ENCODE measurements at regions not wholly inside any gene's neighbourhood (a gene's known extent, or its start where the extent isn't known, plus 50 kb on each side); places are given as distances from the start of the nearest gene placed in this dataset.

DNA sequence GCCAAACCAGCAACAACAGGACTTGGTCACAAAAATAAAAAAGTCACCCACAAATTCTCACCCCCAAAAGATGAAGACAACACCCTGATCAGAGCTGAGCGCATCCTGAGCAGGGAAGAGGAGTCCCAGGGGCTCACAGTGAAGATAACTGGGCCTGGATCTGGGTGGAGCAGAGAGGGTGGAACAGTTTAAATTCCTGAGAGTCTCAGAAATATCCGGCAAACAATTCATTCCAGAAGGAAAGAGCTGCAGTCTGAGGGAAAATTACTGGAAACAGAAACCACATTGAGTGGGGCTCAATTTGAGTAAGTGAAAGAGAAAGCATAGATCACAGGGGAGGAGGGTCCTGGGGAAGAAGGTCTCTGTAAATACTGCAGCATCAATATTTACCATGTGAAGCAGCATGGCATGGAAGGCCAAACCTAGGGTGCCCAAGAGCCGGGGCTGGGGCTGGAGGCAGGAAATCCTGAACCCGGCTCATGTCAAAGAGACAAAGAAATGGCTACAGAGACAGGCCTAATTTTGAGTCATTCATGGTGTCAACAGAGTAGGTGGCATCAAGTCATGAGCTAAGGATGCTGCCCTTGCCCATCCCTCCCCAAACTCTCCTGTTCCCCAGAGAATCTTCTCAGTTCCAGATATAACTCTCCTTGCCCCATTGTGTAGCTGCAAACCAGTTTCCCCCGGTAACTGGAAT is 61.4 kb upstream of the ZBTB7C start:
- Histone ChIP-seq H3K9me2 (replicated peaks; ENCODE audit: control insufficient read depth, low read length) (no peaks in the 10 kb centered on the region), H3K36me3 (ENCODE audit: control insufficient read depth, low read length) (no peaks in the 10 kb centered on the region), H3K27ac (ENCODE audit: low read depth, low read length) (no peak overlapping the region), H3K4me2 (ENCODE audit: low read length) (no peak overlapping the region), H3K27me3 (ENCODE audit: control insufficient read depth, low read length) (peaks cover 29% of the 10 kb centered on the region), H3K4me3 (ENCODE audit: low read length) (no peak overlapping the region), H3K4me1 (ENCODE audit: control insufficient read depth, low read length) (no peaks in the 10 kb centered on the region), H3F3A (ENCODE audit: control insufficient read depth, insufficient read depth) (no peaks in the 10 kb centered on the region), H4K20me1 (ENCODE audit: control insufficient read depth, insufficient read depth, low read depth, low read length) (no peaks in the 10 kb centered on the region), H3K9me3 (ENCODE audit: control insufficient read depth, insufficient read depth, low read length) (no peaks in the 10 kb centered on the region), H3K79me2 (ENCODE audit: control insufficient read depth, low read length) (no peaks in the 10 kb centered on the region)
- TF ChIP-seq, protein P1, sequence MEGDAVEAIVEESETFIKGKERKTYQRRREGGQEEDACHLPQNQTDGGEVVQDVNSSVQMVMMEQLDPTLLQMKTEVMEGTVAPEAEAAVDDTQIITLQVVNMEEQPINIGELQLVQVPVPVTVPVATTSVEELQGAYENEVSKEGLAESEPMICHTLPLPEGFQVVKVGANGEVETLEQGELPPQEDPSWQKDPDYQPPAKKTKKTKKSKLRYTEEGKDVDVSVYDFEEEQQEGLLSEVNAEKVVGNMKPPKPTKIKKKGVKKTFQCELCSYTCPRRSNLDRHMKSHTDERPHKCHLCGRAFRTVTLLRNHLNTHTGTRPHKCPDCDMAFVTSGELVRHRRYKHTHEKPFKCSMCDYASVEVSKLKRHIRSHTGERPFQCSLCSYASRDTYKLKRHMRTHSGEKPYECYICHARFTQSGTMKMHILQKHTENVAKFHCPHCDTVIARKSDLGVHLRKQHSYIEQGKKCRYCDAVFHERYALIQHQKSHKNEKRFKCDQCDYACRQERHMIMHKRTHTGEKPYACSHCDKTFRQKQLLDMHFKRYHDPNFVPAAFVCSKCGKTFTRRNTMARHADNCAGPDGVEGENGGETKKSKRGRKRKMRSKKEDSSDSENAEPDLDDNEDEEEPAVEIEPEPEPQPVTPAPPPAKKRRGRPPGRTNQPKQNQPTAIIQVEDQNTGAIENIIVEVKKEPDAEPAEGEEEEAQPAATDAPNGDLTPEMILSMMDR (IDR thresholded peaks at IDR 0.05; ENCODE audit: low read depth, low read length, poor library complexity, severe bottlenecking): no peak
- TF ChIP-seq EZH2phosphoT487 (IDR thresholded peaks at IDR 0.05; ENCODE audit: borderline replicate concordance, low read length): no peak

DNA sequence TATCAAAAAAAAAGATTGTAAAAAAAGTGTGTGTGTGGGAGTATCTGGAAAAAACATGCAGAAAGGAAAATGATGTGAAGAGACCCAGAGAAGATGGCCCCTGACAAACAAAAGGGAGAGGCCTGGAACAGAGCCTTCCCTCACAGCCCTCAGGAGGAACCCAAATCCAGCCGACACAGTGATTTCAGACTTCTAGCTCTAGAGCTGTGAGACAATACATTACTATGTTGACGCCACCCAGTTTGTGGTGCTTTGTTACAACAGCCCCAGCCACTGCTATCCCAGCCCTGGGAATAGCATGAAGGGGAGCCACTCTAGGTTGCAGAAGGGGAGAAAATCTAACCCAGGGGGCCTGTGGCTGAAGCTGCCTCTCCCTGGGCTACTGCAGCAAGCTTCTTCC is 59.0 kb upstream of the ZBTB7C start:
- no peaks in the 10 kb centered on the region for H3K9me3 ChIP-seq (ENCODE audit: control insufficient read depth, insufficient read depth, low read length)
- no peak overlapping the region for H3K4me2 ChIP-seq (ENCODE audit: low read length)
- no peaks in the 10 kb centered on the region for H3K9me2 ChIP-seq (replicated peaks; ENCODE audit: control insufficient read depth, low read length)
- H3K27me3 ChIP-seq (ENCODE audit: control insufficient read depth, low read length): peaks cover 25% of the 10 kb centered on the region
- H3K36me3 ChIP-seq (ENCODE audit: control insufficient read depth, low read length): no peaks in the 10 kb centered on the region
- TF ChIP-seq, protein P1 (IDR thresholded peaks at IDR 0.05; ENCODE audit: low read depth, low read length, poor library complexity, severe bottlenecking): no peak
- no peak for TF ChIP-seq EZH2phosphoT487 (IDR thresholded peaks at IDR 0.05; ENCODE audit: borderline replicate concordance, low read length)
- H3F3A ChIP-seq (ENCODE audit: control insufficient read depth, insufficient read depth): no peaks in the 10 kb centered on the region
- H4K20me1 ChIP-seq (ENCODE audit: control insufficient read depth, insufficient read depth, low read depth, low read length): no peaks in the 10 kb centered on the region
- H3K4me1 ChIP-seq (ENCODE audit: control insufficient read depth, low read length): no peaks in the 10 kb centered on the region
- no peaks in the 10 kb centered on the region for H3K79me2 ChIP-seq (ENCODE audit: control insufficient read depth, low read length)
- H3K27ac ChIP-seq (ENCODE audit: low read depth, low read length): no peak overlapping the region
- no peak overlapping the region for H3K4me3 ChIP-seq (ENCODE audit: low read length)

DNA sequence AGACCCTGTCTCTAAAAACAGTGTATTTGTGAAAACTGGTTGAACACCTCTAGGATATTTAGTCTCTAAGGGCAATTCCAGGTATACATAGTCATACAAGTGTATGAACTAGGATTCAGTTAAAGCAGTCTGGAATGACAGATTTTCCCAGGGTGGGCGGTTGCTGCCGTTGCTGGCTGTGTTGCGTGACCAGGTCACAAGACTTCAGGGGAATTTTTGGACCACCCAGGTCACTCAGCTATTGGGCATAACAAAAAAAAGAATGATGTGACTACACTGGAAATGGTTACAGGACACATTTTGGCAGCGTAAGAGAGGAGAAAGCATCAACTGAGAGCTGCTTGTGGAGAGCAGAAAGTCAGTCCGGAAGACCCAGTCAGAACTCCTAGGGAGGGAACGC is 58.0 kb upstream of the ZBTB7C start:
- no peaks in the 10 kb centered on the region for H3K9me3 ChIP-seq (ENCODE audit: control insufficient read depth, insufficient read depth, low read length)
- H4K20me1 ChIP-seq (ENCODE audit: control insufficient read depth, insufficient read depth, low read depth, low read length): no peaks in the 10 kb centered on the region
- peaks cover 25% of the 10 kb centered on the region for H3K27me3 ChIP-seq (ENCODE audit: control insufficient read depth, low read length)
- no peaks in the 10 kb centered on the region for H3K36me3 ChIP-seq (ENCODE audit: control insufficient read depth, low read length)
- no peak overlapping the region for H3K27ac ChIP-seq (ENCODE audit: low read depth, low read length)
- TF ChIP-seq, protein P1 (IDR thresholded peaks at IDR 0.05; ENCODE audit: low read depth, low read length, poor library complexity, severe bottlenecking): no peak
- no peak for TF ChIP-seq EZH2phosphoT487 (IDR thresholded peaks at IDR 0.05; ENCODE audit: borderline replicate concordance, low read length)
- no peak overlapping the region for H3K4me3 ChIP-seq (ENCODE audit: low read length)
- no peaks in the 10 kb centered on the region for H3K9me2 ChIP-seq (replicated peaks; ENCODE audit: control insufficient read depth, low read length)
- no peaks in the 10 kb centered on the region for H3K4me1 ChIP-seq (ENCODE audit: control insufficient read depth, low read length)
- H3F3A ChIP-seq (ENCODE audit: control insufficient read depth, insufficient read depth): no peaks in the 10 kb centered on the region
- no peaks in the 10 kb centered on the region for H3K79me2 ChIP-seq (ENCODE audit: control insufficient read depth, low read length)
- H3K4me2 ChIP-seq (ENCODE audit: low read length): no peak overlapping the region

Data from DOHH2 (cell line).